ENCODE measurements at regions not wholly inside any gene's neighbourhood (a gene's known extent, or its start where the extent isn't known, plus 50 kb on each side); places are given as distances from the start of the nearest gene placed in this dataset.
"Not testable (repeated sequence)": the region's sequence is repeated elsewhere in the genome, so short reads cannot be mapped to it uniquely, and the experiment has no call there.

GRCh38 chr14:51351997-51352396, 112.0 kb downstream of the TMX1 start:
- no peak for DNase-seq

GRCh38 chr14:51353901-51354300, 113.9 kb downstream of the TMX1 start:
- DNase-seq, result no peak

GRCh38 chr14:51354846-51355245, 114.8 kb downstream of the TMX1 start:
- no peak for DNase-seq

DNA sequence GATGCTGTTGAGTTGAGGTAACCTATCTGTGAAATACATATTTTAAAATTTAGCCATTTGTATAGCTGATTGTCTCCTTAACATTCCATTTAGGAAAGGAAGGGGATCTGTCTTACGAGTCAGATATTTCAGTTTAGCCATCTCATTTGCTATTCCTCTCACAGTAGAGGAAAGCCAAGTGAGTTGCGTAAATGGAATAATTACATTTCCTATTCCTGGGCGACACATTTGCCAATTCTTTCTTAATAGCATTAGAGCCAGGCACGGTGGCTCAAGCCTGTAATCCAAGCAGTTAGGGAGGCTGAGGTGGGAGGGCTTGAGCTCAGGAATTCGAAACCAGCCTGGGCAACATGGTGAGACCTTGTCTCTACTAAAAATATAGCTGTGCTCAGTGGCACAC, 116.3 kb downstream of the TMX1 start:
- no peak for DNase-seq

GRCh38 chr14:51357250-51357649, 117.2 kb downstream of the TMX1 start:
- no peak for DNase-seq

DNA sequence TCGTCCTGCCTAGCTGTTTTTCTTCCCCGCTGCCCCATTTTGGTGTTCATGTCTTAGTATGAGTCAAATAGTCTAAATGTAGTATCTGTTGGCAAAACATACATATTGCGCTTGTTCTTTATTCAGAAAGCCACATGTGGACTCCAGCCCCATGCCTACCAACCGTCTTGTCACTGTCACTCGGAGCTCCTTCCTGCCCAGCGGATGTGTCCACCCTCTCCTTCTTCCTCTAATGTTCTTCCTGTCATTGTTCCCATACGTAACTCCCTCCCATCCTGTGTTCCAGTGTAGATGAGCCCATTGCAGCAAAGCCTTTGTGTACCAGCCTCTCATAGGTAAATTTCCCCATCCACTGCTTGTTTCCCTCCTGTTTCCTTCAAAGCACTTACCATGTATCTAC, 120.5 kb downstream of the TMX1 start:
- DNase-seq, result no peak

DNA sequence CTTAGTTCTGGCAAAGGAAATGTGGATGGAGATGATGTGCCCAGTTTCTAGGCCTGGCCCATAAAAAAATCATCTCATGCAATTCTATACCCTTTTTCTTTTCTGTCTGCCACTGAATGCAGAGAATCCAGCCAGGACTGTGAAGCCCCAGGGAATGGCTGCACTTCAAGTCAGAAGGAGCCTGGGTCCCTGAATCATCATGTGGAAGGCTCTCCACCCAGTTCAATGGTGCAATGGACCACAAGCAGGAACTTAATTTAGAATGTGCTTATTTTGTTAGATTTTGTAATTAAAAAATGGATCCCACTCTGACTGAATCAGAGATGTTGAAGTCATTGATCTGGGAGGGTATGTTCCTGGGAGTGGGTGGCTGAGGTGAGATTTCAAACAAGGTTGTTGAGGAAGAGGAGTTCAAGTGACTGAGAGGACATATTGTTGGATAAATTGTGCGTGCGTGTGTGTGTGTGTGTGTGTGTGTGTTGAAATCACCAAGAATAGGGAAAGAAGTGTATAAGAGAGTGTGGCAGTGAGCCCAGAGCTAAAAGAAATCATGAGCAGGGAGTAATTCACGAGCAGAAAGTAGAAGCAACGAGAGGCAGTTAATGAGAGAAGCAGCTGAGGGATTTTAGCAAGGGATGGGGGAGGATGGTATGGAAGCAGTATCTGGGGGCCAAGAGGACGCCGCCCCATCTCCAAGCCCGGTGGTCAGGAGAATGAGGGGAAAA, 125.4 kb downstream of the TMX1 start:
- no peak for DNase-seq

- DNase-seq, result not testable (repeated sequence)
These were observed 126.4 kb downstream of the TMX1 start for GRCh38 chr14:51366460-51366859.

GRCh38 chr14:51366866-51367599, 127.0 kb downstream of the TMX1 start:
- not testable (repeated sequence) for DNase-seq

DNA sequence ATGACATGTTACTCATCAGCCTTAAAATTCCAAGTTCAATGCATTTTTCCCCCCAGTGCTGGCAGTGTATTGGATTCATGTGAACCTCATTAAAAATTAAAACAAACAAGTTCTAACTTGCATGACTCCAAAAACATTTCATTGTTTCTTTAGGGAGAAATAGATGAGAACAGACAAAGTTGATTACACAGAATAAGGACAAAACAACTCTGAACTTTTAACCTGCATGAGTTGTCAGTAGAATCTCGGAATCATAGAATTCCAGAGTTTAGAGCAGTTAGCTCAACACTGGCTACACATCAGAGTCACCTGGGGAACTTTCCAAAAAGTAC, 127.5 kb downstream of the TMX1 start:
- DNase-seq, result no peak

GRCh38 chr14:51368721-51369163, 128.7 kb downstream of the TMX1 start:
- DNase-seq, result no peak

- no peak for DNase-seq
These were observed 129.8 kb downstream of the TMX1 start for GRCh38 chr14:51369814-51370213.

DNA sequence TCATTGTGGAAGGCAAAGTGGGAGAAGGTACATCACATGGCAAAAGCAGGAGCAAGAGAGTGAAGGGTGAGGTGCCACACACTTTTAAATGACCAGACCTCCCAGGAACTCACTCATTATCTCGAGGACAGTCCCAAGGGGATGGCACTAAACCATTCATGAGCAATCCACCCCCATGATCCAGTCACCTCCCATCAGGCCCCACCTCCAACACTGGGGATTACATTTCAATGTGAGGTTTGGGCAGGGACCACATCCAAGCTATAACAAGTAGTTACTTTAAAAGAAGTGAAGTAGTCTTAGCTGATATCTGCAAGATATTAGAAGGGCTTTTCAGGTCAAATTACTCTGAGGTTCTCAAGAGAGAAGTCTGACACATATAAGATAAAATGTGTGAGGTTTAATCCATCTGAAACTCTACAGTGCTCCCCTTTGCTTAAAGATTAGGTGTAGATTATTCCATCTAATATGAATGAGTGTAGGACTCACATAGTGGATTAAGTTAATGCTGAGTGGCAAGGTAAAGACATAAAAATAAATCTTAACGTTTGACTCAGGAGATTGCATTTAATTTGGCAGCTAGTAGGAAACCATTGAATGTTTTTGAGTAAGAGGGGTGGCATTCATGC, 130.8 kb downstream of the TMX1 start:
- DNase-seq, result no peak

DNA sequence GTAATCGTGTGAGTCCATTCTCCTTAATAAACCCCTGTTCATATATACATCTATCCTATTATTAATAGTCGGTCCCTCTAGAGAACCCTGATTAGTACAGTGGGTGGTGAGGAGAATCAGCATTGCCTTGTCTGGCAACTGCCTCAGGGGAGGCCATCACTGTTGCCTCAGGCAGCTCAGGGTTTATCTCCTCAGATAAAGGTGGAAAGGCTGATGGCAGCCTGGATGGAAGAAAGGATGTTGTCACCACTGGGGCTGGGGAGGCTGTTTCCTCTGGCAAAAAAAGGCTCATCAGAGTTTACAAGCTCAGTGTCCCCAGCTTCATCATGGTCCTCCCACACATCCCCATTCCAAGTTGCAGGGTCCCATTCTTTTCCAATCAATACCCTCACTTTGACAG, 137.1 kb downstream of the TMX1 start:
- DNase-seq, result not testable (repeated sequence)

DNA sequence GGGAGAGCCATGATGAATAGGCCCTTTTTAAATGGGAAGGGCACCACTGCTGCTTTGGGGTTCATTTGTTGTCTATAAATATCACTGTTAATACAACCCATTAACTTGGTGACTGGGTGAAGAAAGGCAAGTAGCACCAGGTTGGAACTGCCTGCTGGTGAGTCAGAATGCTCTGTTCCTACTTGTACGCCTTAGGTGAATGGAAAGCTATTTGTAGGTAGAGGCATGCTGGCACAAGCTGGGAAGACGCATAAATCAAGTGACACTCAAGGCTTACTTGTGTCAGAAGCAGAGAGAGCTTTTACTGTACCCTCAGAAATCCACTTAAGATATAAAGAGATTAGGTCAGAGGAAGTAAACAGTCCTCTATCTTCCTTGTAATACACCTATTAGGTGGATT, 142.5 kb downstream of the TMX1 start:
- DNase-seq, result no peak

DNA sequence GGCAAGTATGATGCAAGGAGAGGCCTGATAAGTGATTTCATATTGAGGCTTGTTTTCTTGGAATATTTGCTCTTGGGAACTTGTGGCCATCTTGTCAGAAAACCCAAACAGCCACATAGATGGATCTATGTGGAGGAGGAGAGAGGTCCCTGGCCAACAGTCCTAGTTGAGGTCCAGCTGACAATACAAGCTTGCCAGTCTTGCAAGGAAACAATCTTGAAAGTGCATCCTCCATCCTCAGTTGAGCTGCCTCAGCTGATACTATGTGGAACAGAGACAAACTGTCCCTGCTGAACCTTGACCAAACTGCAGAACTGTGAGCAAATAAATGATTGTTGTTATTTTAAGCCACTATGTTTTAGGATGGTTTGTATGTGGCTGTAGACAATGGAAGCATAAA, 146.4 kb downstream of the TMX1 start:
- DNase-seq, result no peak

GRCh38 chr14:51386983-51387735, 147.1 kb downstream of the TMX1 start:
- DNase-seq, result no peak

DNA sequence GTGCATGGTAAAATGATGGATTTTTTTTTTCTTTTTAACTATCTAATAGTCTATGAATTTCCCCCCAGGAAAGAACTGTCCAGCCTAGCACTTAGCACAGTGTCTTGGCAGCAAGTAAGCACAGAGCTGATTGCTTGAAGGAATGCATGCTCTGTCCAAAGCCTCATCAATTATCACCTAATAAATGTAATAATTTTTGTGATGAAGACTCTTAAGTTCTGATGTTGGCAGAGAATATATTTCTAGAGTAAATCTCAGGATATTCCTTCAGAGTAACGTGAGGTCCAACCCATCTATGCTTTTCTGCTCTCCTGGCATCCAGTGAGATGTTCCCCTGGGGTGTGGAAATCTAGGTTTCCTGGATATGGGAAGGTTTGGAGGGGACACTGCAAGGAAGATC, 152.4 kb downstream of the TMX1 start:
- no peak for DNase-seq

GRCh38 chr14:51394384-51394783, 154.3 kb downstream of the TMX1 start:
- DNase-seq, result no peak

- no peak for DNase-seq
These were observed 154.8 kb downstream of the TMX1 start for GRCh38 chr14:51394804-51395203.

GRCh38 chr14:51395361-51395849, 155.4 kb downstream of the TMX1 start:
- no peak for DNase-seq

GRCh38 chr14:51396222-51396815, 156.3 kb downstream of the TMX1 start:
- DNase-seq, result no peak

GRCh38 chr14:51398898-51399297, 158.9 kb downstream of the TMX1 start:
- no peak for DNase-seq
